Activated CD4-positive, alpha-beta T cell treated with anti-CD3 and anti-CD28 coated beads for 36 hours (primary cell): ENCODE measurements at regions not wholly inside any gene's neighbourhood (a gene's known extent, or its start where the extent isn't known, plus 50 kb on each side); places are given as distances from the start of the nearest gene placed in this dataset.

ENCODE experiments used
- ATAC-seq: fragments of 200-7000 bp; cut with Tn5 transposase; one replicate; pipeline ENCODE4 v1.10.0; 2021; ENCODE audit warnings: mild to moderate bottlenecking, moderate library complexity
- CTCF ChIA-PET: fragments of 350-600 bp; sonication (Branson Sonifier 250); formaldehyde crosslinking; loops from one replicate; lab custom pipeline; 2021; ENCODE audit warnings: antibody characterized with exemption; lab: Charles Lee
- POLR2A ChIA-PET: fragments of 350-600 bp; sonication (Branson Sonifier 250); formaldehyde crosslinking; loops from one replicate; lab custom pipeline; 2021; ENCODE audit warnings: antibody characterized with exemption, inconsistent platforms; lab: Charles Lee
- DNase-seq: peaks from one replicate; pipeline ENCODE4 v3.0.0-alpha.2; 2020
- H3K27ac Mint-ChIP-seq: one replicate; pipeline ENCODE4 v1.8.0; 2021; ENCODE audit warnings: mixed read lengths
- H3K27me3 Mint-ChIP-seq: one replicate; pipeline ENCODE4 v1.8.0; 2021; ENCODE audit warnings: mixed read lengths
- H3K36me3 Mint-ChIP-seq: one replicate; pipeline ENCODE4 v1.8.0; 2021; ENCODE audit warnings: low read depth, mixed read lengths
- H3K4me1 Mint-ChIP-seq: one replicate; pipeline ENCODE4 v1.8.0; 2021; ENCODE audit warnings: mixed read lengths
- H3K4me3 Mint-ChIP-seq: one replicate; pipeline ENCODE4 v1.8.0; 2021; ENCODE audit warnings: mild to moderate bottlenecking, moderate library complexity, mixed read lengths
- H3K9me3 Mint-ChIP-seq: one replicate; pipeline ENCODE4 v1.8.0; 2021; ENCODE audit warnings: low read depth, mixed read lengths
- intact Hi-C, 2 experiments: fragments of 100-400 bp; cut with DNase I in 1 of 2; cut with micrococcal nuclease in 1 of 2; formaldehyde crosslinking; loops; one replicate each; pipeline versions ENCODE4 v1.14.2 to v1.15.1; 2022 to 2024; cut with DNase I, micrococcal nuclease

- Mint-ChIP-seq H3K4me3 (no peak overlapping the region), H3K27ac (no peak overlapping the region), H3K4me1 (no peaks in the 10 kb centered on the region), H3K27me3 (peaks cover 1% of the 10 kb centered on the region), H3K36me3 (no peaks in the 10 kb centered on the region), H3K9me3 (no peaks in the 10 kb centered on the region)
- ChIA-PET CTCF (interaction anchor here (2.3 kb wide), 1 partner anchor 11 kb away, joined by 9 read pairs; no protein-coding TSS in a partner anchor), POLR2A (no interaction called here)
- DNase-seq, result no peak
- ATAC-seq, result no peak
- intact Hi-C loops, result no loop called here
Measured at GRCh38 chr1:157368363-157368762, 184.0 kb downstream of the FCRL5 start.

GRCh38 chr1:157367870-157368269 is 184.4 kb downstream of the FCRL5 start:
- Mint-ChIP-seq H3K27ac (no peak overlapping the region), H3K4me1 (no peaks in the 10 kb centered on the region), H3K27me3 (no peaks in the 10 kb centered on the region), H3K36me3 (no peaks in the 10 kb centered on the region), H3K9me3 (no peaks in the 10 kb centered on the region), H3K4me3 (no peak overlapping the region)
- DNase-seq (no peak), ATAC-seq (no peak)
- POLR2A ChIA-PET, result no interaction called here
- intact Hi-C loops, result no loop called here
- CTCF ChIA-PET, result no interaction called here

GRCh38 chr1:157367091-157367739 is 185.1 kb downstream of the FCRL5 start:
- CTCF ChIA-PET, result interaction anchor here (0.6 to 1.3 kb wide), 5 partner anchors 9 to 128 kb away, joined by 3 to 5 read pairs (median 3); no protein-coding TSS in a partner anchor
- no peaks in the 10 kb centered on the region for H3K9me3 Mint-ChIP-seq

DNA sequence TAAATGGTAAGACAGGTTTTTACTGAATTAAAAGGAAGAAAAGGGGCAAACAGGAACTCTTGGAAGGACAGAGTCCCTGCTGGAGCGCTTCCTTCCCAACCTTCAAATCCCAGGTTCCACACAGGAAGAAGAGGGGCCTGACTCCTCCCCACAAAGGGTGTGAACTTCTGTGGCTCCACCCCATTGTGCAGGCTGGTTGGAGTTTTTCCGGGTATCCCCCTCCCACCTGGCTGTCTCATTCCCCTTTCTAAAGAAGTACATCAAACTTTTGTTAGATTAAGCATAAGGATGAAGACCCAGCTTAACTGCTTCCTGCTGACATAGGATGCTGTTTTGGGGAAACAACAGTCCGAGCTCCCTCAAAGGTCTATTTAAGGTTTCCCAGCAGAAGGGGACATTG is 187.7 kb downstream of the FCRL5 start:
- Mint-ChIP-seq H3K27ac (no peak overlapping the region), H3K4me1 (no peaks in the 10 kb centered on the region), H3K4me3 (no peak overlapping the region), H3K36me3 (no peaks in the 10 kb centered on the region), H3K9me3 (no peaks in the 10 kb centered on the region), H3K27me3 (no peaks in the 10 kb centered on the region)
- intact Hi-C loops, result no loop called here
- DNase-seq (no peak), ATAC-seq (no peak)
- ChIA-PET POLR2A (no interaction called here), CTCF (interaction anchor here (1.0 kb wide), 1 partner anchor 326 kb away, joined by 3 read pairs; no protein-coding TSS in a partner anchor)

More at GRCh38 chr1:157367091-157367739, 185.1 kb downstream of the FCRL5 start:
- Mint-ChIP-seq H3K36me3 (no peaks in the 10 kb centered on the region), H3K27me3 (no peaks in the 10 kb centered on the region), H3K27ac (no peak overlapping the region), H3K4me3 (no peak overlapping the region), H3K4me1 (no peaks in the 10 kb centered on the region)
- intact Hi-C loops, result no loop called here
- POLR2A ChIA-PET, result no interaction called here
- DNase-seq (no peak), ATAC-seq (no peak)

DNA sequence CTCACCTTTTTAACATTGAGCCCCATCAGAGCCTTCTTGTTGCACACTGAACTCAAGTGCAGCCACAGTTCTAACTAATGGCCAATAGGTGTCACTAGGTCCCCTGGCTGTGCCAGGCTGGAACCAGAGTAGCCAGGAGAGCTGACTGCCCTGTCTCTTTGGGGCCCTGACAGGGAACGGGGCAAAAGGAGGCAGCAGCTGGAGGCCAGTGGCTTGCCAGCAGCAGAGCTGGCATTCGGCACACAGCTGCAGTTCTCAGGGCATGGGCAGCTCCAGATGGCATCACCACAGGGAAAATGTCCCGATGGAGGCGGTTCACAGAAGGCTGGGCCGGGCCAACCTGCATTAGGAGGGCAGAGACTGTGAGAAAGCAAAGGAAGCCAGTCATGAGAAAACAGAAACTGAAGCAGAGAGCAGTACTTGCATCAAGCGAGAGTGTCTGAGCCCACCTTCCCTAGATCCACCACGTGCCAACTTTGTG is 188.6 kb downstream of the FCRL5 start:
- no peaks in the 10 kb centered on the region for H3K27me3 Mint-ChIP-seq
- H3K4me1 Mint-ChIP-seq, result no peaks in the 10 kb centered on the region
- no peaks in the 10 kb centered on the region for H3K36me3 Mint-ChIP-seq
- ChIA-PET POLR2A (no interaction called here), CTCF (interaction anchor here (0.6 to 1.0 kb wide), 2 partner anchors 57 to 327 kb away, joined by 3 read pairs; no protein-coding TSS in a partner anchor)
- no peaks in the 10 kb centered on the region for H3K9me3 Mint-ChIP-seq
- ATAC-seq (peak; percentile 51), DNase-seq (peak; percentile 21)
- intact Hi-C loops, result no loop called here
- no peak overlapping the region for H3K4me3 Mint-ChIP-seq
- H3K27ac Mint-ChIP-seq, result no peak overlapping the region

DNA sequence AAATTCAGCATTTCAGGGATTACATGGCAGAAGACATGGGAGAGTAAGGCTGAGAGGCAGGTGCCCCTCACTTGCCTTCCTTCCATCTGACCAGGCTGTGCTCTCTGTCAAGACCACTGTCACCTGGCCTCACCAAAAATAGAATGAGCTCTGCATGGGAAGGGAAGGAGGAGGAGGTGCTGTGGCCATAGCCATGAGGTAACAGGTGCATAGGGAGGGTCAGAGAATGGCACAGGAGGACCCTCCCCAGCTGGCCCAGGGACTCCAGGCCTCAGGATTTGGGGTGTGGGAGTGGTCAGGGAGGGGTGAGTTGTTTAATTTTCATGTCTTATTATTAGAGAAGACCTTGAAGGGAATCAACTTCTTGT is 192.3 kb downstream of the FCRL5 start:
- no peaks in the 10 kb centered on the region for H3K4me1 Mint-ChIP-seq
- intact Hi-C loops, result no loop called here
- POLR2A ChIA-PET, result no interaction called here
- H3K27ac Mint-ChIP-seq, result no peak overlapping the region
- no peaks in the 10 kb centered on the region for H3K27me3 Mint-ChIP-seq
- ATAC-seq, result no peak
- CTCF ChIA-PET, result interaction anchor here (0.8 to 0.9 kb wide), 2 partner anchors 10 to 135 kb away, joined by 3 to 4 read pairs; no protein-coding TSS in a partner anchor
- no peaks in the 10 kb centered on the region for H3K9me3 Mint-ChIP-seq
- H3K36me3 Mint-ChIP-seq, result no peaks in the 10 kb centered on the region
- no peak for DNase-seq
- no peak overlapping the region for H3K4me3 Mint-ChIP-seq

GRCh38 chr1:157359314-157360022 is 192.8 kb downstream of the FCRL5 start:
- ATAC-seq, result no peak
- ChIA-PET CTCF (interaction anchor here (0.8 kb wide), 1 partner anchor 10 kb away, joined by 4 read pairs; no protein-coding TSS in a partner anchor), POLR2A (no interaction called here)
- H3K36me3 Mint-ChIP-seq, result no peaks in the 10 kb centered on the region
- intact Hi-C loops, result no loop called here
- H3K27me3 Mint-ChIP-seq, result no peaks in the 10 kb centered on the region
- no peaks in the 10 kb centered on the region for H3K4me1 Mint-ChIP-seq
- H3K27ac Mint-ChIP-seq, result no peak overlapping the region
- H3K4me3 Mint-ChIP-seq, result no peak overlapping the region
- no peak for DNase-seq
- no peaks in the 10 kb centered on the region for H3K9me3 Mint-ChIP-seq

GRCh38 chr1:157357111-157357510 is 195.2 kb downstream of the FCRL5 start:
- intact Hi-C loops, result no loop called here
- Mint-ChIP-seq H3K9me3 (no peaks in the 10 kb centered on the region), H3K27me3 (no peaks in the 10 kb centered on the region), H3K36me3 (no peaks in the 10 kb centered on the region), H3K4me3 (no peak overlapping the region), H3K4me1 (no peaks in the 10 kb centered on the region), H3K27ac (no peak overlapping the region)
- ChIA-PET CTCF (no interaction called here), POLR2A (no interaction called here)
- ATAC-seq, result no peak
- no peak for DNase-seq

DNA sequence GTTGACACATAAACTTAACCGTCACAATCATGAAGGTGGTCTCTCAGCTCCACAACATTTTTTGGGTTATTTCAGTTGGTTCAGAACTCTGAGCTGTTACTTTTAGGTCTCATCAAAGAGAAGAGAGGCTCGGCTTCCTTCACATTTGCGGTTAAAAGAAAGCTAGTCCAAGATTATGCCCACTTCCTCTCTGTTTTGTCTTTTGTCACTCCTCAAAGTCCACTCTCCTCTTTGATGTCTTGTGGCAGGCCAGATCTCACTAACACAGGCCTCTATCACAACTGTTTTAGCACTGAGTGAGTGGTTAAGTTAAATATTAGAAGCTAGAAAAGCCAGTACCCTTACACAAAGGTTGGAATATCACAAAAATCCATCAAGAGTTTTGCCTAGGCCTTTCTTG is 195.7 kb downstream of the FCRL5 start:
- Mint-ChIP-seq H3K27me3 (peaks cover 2% of the 10 kb centered on the region), H3K27ac (no peak overlapping the region), H3K9me3 (no peaks in the 10 kb centered on the region), H3K4me3 (no peak overlapping the region), H3K4me1 (no peaks in the 10 kb centered on the region), H3K36me3 (no peaks in the 10 kb centered on the region)
- no peak for ATAC-seq
- ChIA-PET POLR2A (no interaction called here), CTCF (no interaction called here)
- no peak for DNase-seq
- intact Hi-C loops, result no loop called here

GRCh38 chr1:157353546-157353945 is 198.8 kb downstream of the FCRL5 start:
- Mint-ChIP-seq H3K4me3 (no peak overlapping the region), H3K27ac (no peak overlapping the region), H3K36me3 (no peaks in the 10 kb centered on the region), H3K4me1 (no peaks in the 10 kb centered on the region), H3K9me3 (no peaks in the 10 kb centered on the region), H3K27me3 (peaks cover 19% of the 10 kb centered on the region)
- ChIA-PET POLR2A (no interaction called here), CTCF (interaction anchor here (3.0 kb wide), 1 partner anchor 17 kb away, joined by 13 read pairs; no protein-coding TSS in a partner anchor)
- intact Hi-C loops, result no loop called here
- ATAC-seq, result no peak
- DNase-seq, result no peak

- ChIA-PET POLR2A (no interaction called here), CTCF (interaction anchor here (0.6 to 3.0 kb wide), 3 partner anchors 18 to 113 kb away, joined by 3 to 13 read pairs (median 4); no protein-coding TSS in a partner anchor)
- Mint-ChIP-seq H3K27me3 (peaks cover 21% of the 10 kb centered on the region), H3K36me3 (no peaks in the 10 kb centered on the region), H3K27ac (no peak overlapping the region), H3K4me1 (no peaks in the 10 kb centered on the region), H3K4me3 (no peak overlapping the region), H3K9me3 (no peaks in the 10 kb centered on the region)
- intact Hi-C loops, result no loop called here
- ATAC-seq (no peak), DNase-seq (no peak)
Measured at GRCh38 chr1:157352817-157353408, 199.4 kb downstream of the FCRL5 start.
